K562 (cell line): ENCODE measurements at regions not wholly inside any gene's neighbourhood (a gene's known extent, or its start where the extent isn't known, plus 50 kb on each side); places are given as distances from the start of the nearest gene placed in this dataset.

Experiments used
- CAMTA2 ChIP-seq: fragments of 250-450 bp; sonication (Bioruptor Pico); conservative IDR thresholded peaks from 2 replicates; pipeline ENCODE4 v1.5.1; 2022
- L3MBTL2 ChIP-seq: fragments of 450-650 bp; IDR thresholded peaks from 2 replicates; pipeline ENCODE4 v1.6.1; 2016; ENCODE audit warnings: mild to moderate bottlenecking, moderate library complexity
- MAFG ChIP-seq: fragments of 450-650 bp; conservative IDR thresholded peaks from 2 replicates; pipeline ENCODE4 v1.6.1; 2016; ENCODE audit warnings: missing genetic modification characterization, missing compliant biosample characterization
- NFIC ChIP-seq: fragments of 450-650 bp; IDR thresholded peaks from 2 replicates; pipeline ENCODE4 v1.6.1; 2017; ENCODE audit warnings: mild to moderate bottlenecking, inconsistent platforms
- REST ChIP-seq, 2 experiments: fragments of 450-650 bp; formaldehyde crosslinking in 1 of 2; IDR thresholded peaks; 2 replicates each; pipeline versions ENCODE4 v1.4.0 to v1.6.1; 2014 to 2020; ENCODE audit warnings: mild to moderate bottlenecking in 2 of 2, borderline replicate concordance in 1 of 2, low read depth in 1 of 2
- ZBTB17 ChIP-seq: fragments of 450-650 bp; formaldehyde crosslinking; IDR thresholded peaks from 2 replicates; pipeline ENCODE4 v1.4.0; 2020; ENCODE audit warnings: mild to moderate bottlenecking
- ZKSCAN8 ChIP-seq: fragments of 200-800 bp; sonication (Bioruptor generic); IDR thresholded peaks from 2 replicates; pipeline ENCODE4 v1.6.1; 2016; ENCODE audit warnings: missing genetic modification characterization, missing compliant biosample characterization
- ZNF395 ChIP-seq: fragments of 200-800 bp; sonication (Bioruptor generic); IDR thresholded peaks from 2 replicates; pipeline ENCODE4 v1.6.1; 2017; ENCODE audit warnings: missing genetic modification characterization, missing compliant biosample characterization
- ZNF609 ChIP-seq: sonication (generic); formaldehyde crosslinking; IDR thresholded peaks from 2 replicates; pipeline ENCODE4 v1.8.1; 2023; ENCODE audit warnings: missing genetic modification reagents, mild to moderate bottlenecking, borderline replicate concordance

- TF ChIP-seq ZNF395, result peak; percentile 57; the same call in 1 of the 2 replicates
- peak; percentile 79 for TF ChIP-seq NFIC
- TF ChIP-seq MAFG (tag), result peak; percentile 45; the same call in 1 of the 2 replicates
- no peak for TF ChIP-seq REST (IDR thresholded peaks at IDR 0.05; ENCODE audit: borderline replicate concordance)
- peak; percentile 24; the same call in 1 of the 2 replicates for TF ChIP-seq REST (CRISPR knock-in tag; IDR thresholded peaks at IDR 0.05; ENCODE audit: low read depth)
- TF ChIP-seq ZBTB17 (CRISPR knock-in tag), result 0 out of 2 replicates have a peak, but pooled peaks have one; percentile 18
- TF ChIP-seq CAMTA2 (CRISPR knock-in tag), result no peak
- TF ChIP-seq ZNF609 (CRISPR knock-in tag), result no peak
- 0 out of 2 replicates have a peak, but pooled peaks have one; percentile 54 for TF ChIP-seq ZKSCAN8 (CRISPR knock-in tag)
- peak; percentile 52 for TF ChIP-seq L3MBTL2
These were observed 55.8 kb upstream of the WDR1 start (continued) for GRCh38 chr4:10172278-10172921.
